DOHH2 (cell line): ENCODE measurements at regions not wholly inside any gene's neighbourhood (a gene's known extent, or its start where the extent isn't known, plus 50 kb on each side); places are given as distances from the start of the nearest gene placed in this dataset.

ENCODE experiments used
- CTCF ChIP-seq: fragments of 200-600 bp; sonication (generic); IDR thresholded peaks from one replicate; pipeline ENCODE4 v1.5.1; 2014; ENCODE audit warnings: antibody characterized with exemption, mild to moderate bottlenecking, low read depth, low read length; ENCODE audit not compliant: poor library complexity, severe bottlenecking
- EZH2phosphoT487 ChIP-seq: fragments of 200-600 bp; sonication (generic); IDR thresholded peaks from 2 replicates; pipeline ENCODE4 v1.6.1; 2017; ENCODE audit warnings: borderline replicate concordance, mild to moderate bottlenecking, antibody characterized with exemption, low read length, moderate library complexity, mixed read lengths

GRCh38 chr10:84632866-84633265 is 304.5 kb downstream of the CCSER2 start:
- TF ChIP-seq CTCF (no peak), EZH2phosphoT487 (no peak)
